RPMI8226 (cell line): ENCODE measurements at regions not wholly inside any gene's neighbourhood (a gene's known extent, or its start where the extent isn't known, plus 50 kb on each side); places are given as distances from the start of the nearest gene placed in this dataset.

ENCODE experiments used
- DNase-seq: peaks from one replicate; pipeline ENCODE4 v3.0.0-alpha.2; 2015

DNA sequence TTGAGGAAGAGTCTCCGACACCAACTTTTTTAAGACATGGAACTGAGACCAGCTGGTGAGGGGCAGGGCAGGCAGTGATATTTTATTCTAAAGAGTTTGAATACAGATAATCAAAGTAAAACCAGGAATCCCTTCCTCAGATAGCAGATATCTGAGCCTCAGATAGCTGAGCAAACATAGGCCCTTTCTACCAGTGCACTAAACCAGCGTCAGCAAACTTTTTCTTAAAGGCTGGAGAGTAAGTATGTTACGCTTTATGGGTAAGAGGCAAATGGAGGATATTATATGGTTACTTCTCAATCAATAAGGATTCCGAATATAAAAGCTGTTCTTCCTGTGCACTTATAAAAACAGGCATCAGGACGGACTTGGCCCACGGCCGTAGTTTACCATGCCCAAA, 73.9 kb downstream of the WNT5A start:
- no peak for DNase-seq

DNA sequence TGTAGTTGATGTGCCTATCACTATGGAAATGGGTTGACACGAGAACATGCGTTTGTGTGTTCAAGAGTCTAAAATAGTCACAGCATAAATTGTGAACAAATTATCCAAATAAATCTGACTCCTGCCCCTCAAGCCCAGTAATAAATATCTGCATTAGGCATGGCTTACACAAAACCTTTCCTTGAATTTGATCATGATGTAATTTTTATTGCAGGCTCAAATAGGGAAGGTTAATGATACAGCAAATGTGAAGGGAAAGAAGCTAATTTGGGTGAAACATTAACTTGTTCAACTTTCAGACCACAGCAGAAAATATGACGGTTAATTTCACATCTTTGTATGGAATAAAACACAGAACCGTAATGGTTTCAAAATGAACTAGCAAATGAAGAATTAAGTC, 74.6 kb downstream of the WNT5A start:
- DNase-seq, result no peak

DNA sequence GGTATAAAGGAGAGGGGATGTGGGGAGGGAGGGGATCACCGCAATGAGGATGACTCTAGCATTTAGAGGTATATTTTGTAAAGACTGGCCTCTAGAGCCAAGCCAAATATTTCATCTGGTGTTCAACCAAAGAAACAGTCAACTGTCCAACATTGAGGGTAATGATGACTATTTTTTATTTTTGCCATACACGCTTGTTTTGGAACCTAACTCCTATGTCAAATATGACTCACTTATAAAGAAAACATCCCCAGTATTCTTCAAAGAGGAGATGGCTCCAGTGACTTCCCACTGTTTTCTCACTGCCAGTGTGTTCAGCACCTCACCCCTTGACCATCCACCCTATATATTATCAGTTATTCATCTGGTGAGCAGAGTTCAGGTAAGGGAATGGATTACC, 77.3 kb downstream of the WNT5A start:
- DNase-seq, result no peak

DNA sequence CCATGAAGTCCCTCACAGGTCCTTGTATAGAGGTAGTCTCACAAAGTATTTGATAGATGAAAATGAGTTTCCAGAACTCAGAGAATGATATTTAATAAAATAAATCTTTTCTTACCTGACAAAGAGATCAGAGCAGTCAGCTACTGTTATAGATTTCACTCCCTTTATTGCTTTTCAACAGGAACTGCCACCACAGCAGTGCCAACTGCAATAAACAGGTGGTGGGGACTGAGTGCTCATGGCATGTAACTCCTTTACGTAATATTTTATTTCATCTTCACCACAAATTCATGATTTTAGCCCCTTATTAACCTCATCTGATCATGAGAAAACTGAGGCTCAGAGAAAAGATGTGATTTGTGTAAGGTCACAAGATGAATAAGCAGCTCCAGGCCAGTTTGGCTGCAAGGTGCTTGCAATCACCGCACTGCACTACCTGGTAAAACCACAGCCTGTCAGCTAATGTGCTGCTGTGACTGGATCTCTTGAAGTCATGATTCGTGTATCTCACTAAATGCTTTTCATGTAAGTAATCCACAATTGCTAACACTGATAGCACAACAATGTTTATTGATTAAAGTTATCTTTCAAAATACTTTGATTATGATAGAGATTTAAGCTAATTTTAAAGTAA, 78.8 kb downstream of the WNT5A start:
- DNase-seq, result no peak

DNA sequence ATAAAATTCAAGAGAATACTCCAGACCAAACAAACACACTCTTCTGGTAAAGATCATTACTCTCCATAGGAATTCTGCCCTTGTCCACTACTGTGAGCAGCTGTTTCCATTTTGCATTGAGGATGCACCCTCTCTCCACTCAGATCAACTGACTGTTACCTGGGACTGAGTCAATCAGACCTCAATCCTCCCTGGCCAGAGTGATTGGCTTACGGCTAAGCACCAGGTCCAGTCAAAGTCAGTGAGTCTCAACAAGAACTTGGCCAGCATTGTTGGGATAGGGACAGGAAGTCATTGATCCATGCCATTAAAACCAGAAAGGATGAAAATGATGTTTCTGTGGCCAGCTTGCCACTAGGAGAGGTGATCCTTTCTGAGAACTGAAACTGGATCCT, 79.7 kb downstream of the WNT5A start:
- DNase-seq, result no peak

DNA sequence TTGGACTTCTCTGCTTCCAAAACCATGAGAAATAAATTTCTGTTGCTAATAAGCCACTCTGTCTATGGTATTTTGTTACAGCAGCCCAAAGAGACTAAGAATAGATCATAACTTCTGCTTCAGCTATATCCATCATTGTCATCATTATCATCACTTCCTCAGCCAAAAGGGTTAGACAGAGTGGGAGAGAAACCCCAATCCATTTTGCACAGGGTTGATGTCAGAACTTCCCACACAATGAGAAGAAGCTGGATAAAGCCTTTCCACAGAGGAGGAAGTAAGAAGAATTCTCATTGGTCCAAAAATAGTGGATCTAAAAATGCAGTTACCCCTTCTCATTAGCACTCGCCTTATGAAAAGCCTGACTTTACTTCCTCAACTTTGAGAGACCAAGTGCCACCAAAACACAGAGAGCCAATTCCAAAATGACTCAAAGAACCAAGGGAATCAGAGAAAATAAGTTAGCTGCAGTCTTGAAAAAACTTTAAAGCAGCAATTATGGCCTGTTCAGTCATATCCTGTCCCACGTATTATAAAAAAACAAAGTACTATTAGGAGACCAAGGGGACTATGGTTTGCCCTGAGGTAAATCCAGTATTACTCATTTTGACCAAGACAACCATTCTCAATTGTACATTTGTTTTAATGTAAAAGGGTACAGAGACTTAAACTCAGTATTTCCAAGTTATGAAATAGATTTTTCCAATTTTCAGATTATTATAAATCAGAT, 80.2 kb downstream of the WNT5A start:
- no peak for DNase-seq

DNA sequence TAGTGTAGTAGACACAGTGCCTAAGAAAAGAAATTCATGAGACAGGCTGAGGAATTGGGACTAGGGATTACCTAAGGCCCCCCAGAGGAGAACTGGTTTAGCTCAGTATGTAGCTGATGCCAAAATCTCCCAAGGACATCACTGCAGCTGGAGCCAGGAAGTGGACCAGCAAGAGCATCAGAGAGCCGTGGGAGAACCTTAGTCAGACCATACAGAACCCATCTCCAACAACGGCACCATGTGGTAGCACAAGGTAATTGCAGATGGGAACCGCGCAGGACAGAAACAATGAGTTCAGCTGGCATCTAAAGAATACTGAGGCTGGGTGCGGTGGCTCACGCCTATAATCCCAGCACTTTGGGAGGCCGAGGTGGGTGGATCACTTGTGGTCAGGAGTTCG, 81.7 kb downstream of the WNT5A start:
- DNase-seq, result peak; percentile 25

DNA sequence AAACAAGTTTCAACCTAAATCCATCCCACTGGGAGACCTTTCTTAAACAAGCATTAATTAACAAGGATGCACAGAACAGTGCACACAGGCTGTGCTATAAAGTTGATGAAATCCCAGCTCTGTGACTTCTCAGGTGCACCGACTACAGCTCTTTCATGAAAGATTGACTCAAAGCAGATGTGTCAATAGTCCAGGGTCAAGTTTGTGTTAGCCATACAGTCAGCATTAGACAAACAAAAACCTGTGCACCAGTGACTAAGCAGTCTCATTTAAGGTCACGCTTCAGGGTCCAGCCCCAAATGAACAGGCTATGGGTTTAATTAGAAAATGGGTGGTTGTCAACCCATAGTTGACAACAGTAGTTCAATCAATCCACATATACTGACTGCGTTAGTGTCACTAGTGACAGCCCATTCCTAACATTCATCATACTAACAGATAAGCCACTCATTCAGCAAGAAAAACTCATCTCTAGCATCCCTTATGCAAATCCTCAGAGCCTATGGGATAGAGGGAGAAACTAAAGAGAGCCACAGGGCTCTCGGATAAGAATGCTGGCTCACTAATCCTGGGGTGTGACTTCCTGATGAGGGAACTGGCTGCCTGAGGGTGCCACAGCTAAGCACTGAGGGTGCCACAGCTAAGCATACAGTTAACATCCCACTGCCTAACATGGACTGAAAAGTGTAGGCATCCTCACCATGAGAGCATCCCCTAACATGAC, 84.1 kb downstream of the WNT5A start:
- no peak for DNase-seq

DNA sequence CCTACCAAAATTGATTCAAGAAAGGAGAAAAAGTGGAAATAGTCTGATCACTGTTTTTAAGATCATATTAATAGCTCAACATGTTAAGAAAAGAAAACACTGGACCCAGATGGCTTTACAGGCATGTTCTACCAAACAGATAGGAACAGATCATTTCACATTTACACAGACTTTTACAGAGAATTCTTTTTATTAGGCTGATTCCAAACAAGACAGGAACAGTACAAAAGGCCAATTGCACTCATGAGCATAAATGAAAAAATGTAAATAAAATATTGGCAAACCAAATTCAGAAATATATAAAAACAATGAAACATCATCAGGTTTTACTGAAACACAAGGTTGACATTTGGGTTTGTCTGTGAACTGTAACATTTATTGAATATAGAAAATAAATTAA, 106.5 kb downstream of the WNT5A start:
- DNase-seq, result no peak

DNA sequence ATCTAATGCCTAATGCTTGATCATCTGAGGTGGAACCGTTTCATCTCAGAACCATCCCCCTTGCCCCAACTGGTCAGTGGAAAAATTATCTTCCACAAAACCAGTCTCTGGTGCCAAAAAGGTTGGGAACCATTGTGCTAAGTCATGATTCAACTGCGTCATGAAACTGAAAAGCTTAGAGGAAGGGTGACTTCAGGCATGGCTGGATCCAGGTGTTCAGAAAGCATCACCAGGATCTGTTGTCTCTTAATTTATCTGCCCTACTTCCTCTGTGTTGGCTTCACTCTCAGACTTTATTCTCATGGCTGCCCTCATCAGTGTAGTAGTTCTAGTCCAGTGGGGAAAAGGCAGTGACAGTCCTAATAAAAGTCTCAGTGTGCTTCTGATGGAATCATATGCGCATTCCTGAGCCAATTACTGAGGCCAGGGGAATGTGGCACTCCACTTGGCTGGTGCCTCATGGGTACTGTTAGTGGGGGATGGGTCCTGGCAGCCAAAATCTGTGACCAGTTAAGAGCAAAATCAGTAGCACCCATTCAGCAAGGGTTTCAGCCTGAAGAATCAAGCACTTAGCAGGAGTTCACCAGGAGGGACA, 110.3 kb downstream of the WNT5A start:
- no peak for DNase-seq

DNA sequence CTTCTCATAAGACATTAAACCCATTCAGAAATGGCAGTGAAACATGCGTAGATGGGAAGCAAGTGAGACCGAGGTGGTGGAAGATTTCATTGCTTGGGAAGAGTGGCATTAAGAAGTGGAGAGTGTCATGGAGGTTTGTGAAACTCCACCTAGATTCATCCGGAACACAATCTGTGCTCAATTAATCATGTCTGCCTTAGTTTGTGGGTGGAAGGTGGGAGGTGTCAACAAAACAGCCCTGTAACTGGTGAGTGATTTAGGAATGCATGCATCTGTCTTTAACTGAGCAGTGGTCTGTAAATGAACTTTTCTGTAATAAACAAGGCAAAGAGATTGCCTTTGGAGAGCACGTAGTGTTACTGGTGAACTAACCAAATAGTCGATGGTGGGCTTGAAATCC, 113.7 kb downstream of the WNT5A start:
- no peak for DNase-seq

DNA sequence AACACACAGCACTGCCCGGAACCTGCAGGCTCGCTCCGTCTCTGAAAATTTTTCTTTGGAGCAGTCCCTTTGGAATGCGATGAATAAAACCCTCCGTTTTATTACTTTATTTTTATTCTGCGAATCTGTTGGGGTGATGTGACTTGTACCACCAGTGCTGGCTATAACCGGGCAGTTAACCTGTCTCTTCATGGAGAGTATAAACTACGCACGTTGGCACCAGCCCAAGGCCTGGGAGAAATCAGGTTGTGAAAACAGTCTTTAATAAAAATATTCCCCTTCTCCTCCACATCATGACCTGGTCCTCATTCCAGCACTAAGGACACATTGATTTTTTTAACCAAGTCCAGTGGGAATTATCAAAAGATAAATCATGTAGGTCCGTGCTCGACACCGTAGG, 116.8 kb downstream of the WNT5A start:
- no peak for DNase-seq

DNA sequence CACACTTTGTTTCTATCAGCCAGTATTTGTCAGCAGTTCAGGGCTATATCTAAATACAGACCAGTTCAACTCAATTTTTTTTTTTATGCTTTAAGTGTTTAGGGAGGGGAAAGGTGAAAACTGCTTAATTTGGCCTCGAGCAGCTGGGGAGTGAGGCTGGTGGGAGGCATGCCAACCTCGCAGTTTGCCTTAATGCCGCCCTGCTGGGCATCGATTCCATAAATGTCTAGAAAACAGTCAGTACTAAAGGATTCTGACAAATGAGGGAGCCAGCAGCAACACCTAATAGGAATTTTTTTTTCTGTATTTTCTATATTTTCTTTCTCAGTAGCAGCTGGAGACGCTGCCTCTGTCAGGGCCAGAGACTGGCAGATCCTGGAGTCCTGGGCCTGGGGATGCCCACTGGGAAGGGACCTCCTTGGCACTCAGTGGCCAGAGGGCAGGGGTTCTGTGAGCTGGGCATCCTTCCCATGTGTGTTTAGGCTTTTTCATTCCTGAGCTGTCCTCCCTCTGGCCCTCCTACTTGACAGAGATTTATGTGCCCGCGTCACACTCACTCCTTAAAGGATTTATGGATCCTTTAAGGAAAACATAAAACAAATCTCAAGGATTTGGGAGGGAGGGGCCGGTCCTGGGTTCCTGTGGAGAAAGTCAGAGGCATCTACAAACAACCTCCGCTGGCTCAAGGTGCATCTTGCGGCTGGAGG, 117.8 kb downstream of the WNT5A start:
- no peak for DNase-seq

DNA sequence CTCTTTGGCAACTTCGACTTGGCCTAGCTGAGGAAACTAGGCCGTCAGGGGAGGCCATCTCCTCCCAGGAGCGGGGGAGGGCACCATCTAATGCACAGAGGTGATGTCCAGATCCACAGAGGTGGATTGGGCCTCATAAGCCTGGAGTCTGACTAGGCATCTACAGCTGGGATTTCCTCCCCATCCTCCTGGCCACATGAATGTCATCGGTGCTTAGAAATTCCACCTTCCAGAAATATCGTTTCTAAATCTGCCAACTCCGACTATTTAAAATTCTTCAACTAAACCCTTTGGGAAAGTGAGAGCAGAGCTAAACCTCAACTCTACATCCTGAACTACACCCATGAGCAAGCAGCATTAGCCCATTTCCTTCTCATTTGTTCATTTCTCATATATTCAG, 118.7 kb downstream of the WNT5A start:
- DNase-seq, result no peak

DNA sequence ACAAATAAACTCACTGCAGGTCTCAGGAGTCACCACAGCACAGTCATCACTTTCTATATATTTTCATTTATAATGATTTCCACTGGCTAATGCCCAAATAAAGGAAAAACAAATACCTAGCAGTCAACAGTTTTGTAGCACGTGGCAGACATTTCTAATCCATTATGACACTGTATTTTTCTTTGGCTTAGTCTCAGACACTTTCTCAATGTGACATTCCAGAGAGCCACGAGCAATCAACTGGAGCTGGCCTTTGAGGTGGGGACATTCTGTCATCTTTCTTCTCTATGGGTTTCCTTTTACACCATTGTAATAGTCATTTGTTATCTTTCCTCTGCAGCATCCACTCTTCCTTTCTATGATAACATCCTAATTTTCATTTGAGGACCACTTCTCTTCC, 119.7 kb downstream of the WNT5A start:
- DNase-seq, result no peak

DNA sequence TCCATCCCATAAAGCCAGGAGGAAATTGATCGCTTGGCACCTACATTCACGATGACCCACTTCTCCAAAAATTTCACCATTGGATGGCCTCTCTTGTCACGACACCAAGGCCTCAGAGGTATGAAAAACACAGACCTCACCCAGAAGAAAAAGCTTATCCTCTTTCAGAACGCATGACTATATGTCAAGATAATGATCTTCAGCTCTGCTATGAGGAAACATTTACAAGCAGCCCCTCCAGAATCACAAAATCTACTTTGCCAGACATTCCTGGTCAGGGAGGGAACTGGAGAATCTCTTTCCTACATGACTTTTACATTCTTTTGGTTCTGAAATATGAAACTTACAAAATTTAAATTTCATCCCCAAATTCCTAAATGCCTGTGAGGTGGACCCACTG, 122.7 kb downstream of the WNT5A start:
- no peak for DNase-seq

DNA sequence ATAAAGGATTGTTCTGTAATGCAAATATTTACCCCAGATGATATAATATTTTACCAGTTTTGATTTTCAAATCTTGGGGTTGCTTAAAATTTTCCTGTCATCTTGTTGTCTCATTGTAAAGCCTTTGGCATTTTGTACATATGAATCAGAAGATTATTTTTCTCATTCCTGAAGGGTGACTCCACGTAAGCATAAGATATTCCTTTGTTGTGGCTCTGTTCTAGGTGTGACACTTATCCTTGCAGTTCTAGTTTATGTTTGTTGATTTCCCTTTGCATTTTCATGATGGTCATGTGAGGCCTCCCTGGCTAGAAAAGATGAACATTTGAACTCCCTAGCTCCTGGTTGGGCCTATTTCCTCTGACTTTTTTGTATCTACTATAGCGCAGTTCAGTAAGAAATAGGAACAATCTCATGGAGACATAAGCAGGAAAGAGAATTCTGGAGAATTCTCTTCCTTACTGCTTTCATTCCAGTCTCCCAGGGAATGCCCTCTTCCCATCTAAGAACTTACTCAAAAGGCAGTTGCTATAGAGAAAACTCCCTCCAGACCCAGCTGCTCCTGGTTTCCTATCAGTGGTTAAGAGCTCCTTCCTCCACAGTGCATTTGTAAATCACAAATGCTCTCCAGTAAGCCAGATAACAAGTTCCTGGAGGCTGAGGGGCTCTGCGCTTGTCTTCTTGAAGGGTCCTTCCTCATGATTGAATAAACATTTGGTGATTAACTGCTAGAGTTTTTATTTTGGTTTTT, 124.7 kb downstream of the WNT5A start:
- no peak for DNase-seq

DNA sequence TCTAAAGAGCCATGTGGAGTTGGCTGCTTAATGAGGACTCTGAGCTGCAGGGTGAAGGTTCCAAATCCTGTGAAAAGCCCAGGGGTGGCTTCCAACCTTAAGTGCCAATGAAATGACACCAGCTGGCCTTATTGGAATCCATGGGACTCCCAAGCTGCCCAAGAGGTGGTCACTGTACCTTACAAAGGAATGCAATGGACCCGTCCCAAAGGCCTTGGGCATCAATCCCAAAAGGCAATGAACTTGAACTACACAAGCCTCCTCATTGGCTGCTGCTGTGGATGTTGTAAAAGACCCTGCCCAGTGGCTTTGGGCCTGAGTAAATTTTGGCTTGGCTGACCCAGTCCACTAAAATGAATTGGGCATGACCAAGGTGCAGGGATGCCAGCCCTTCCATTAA, 129.3 kb downstream of the WNT5A start:
- no peak for DNase-seq

DNA sequence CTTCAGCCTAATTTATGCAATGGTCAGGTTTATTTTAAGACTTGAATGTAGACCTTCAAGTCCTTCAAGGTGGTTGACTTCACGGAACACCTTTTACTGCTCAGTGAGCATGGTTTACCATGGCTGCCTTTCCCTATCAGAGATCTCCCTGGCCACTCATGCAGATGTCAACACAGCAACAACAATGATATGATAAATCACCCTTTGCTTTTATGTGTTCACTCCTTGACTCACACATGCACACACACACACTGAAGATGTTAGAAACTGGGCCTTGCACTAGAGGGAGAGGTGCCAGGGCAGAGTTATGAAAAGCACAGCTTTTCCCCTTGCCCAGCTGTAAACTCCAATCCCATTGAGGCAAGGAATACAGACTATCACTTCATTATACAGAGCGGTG, 134.4 kb downstream of the WNT5A start:
- DNase-seq, result no peak

DNA sequence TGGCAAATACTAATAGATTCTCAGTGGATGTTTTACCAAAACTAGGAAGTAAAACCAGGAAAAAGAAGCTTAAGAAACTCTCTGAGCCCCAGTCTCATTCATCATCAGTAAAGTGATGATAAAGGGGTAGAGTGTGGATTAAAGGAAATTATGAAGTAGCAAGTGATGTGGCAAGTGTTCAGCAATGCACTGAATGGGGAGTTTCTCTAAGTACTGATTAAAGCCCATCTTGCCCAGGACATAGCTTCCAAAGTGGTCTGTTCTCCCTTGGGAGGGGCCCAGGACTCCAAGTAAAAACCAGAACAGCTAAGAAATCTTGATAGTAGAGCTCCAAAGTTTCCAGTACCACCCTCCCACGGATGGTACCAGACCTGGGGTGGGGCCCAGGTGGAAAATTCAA, 137.3 kb downstream of the WNT5A start:
- DNase-seq, result no peak

DNA sequence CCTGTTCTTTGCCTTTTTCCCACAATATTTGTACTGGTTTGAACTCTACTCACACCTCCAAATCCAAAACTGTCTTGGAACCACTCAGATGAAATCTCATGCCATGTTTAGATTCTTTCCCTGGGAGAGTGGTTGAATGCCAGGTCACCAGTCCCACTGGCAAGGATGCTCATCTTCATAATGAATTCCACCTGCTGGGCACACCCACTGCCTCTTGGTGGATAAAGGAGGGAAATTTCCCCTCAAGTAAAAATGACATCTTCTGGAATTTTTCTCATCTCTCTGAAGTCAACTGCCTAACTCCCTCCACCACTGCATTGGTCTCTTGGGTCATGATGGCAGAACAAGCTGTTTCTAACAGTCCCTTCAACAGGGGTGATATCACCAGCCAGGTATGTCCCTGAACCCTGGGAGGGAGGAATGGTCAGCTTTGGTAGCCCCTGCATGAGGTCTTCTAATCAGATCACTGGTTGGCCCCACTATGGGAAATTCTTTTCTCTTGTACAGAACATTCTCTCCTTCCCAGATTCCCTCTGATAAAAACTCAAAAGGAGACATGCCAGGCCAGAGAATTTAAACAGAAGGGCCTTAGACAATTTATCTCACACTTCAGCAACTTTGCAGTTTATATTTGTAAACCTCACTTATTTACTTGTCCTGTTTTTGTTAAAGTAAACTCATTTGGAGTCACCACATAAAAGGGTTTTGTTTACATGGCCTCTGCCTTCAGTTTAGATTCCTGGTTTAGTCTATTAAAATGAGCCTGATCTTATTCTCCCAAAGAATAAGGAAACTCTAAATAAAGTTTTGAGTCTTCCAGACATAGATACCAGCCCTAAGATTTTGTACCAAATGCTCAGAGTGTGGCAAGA, 143.4 kb downstream of the WNT5A start:
- DNase-seq, result no peak
